GM19240 (cell line): ENCODE measurements at regions not wholly inside any gene's neighbourhood (a gene's known extent, or its start where the extent isn't known, plus 50 kb on each side); places are given as distances from the start of the nearest gene placed in this dataset.
"Not testable (repeated sequence)": the region's sequence is repeated elsewhere in the genome, so short reads cannot be mapped to it uniquely, and the experiment has no call there.

Experiments used
- DNase-seq: peaks from one replicate; pipeline ENCODE4 v3.0.0; 2011; ENCODE audit warnings: low spot score; ENCODE audit not compliant: insufficient read length

DNA sequence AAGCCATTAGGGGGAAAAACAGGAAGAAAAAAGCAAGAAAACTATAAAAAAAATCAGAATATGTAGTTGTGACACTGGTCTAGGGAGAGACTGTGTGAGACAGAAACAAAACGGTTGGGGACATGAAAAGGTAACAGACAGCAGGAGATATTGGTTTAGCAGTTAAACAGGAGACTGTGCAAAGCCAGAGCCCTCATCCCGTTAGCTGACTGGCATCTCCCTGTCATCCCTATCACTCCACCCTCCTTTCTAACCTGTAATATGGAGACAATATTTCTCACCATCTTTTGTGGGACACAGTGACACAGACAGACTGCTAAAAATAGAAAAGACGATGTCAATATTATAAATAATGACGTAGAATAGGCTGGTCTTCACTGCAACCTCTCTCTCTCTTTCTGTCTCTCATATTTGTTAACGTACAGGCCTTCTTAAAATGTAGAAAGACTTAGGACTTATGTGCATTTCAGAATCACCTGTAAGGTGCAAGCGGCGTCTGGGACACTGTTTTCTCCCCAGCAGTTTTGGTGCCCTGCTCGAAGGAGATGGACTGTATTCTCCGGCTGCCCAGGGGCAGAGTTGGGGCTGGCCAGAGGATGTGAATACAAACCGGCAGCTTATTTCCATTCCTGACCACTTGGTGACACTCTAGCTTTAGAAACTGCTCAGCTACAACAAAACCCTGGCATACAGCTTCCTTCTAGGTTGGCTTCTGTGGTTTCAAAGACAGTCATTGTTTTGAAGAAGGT lies 190.6 kb downstream of the MAT2B start:
- DNase-seq = peak; percentile 13

DNA sequence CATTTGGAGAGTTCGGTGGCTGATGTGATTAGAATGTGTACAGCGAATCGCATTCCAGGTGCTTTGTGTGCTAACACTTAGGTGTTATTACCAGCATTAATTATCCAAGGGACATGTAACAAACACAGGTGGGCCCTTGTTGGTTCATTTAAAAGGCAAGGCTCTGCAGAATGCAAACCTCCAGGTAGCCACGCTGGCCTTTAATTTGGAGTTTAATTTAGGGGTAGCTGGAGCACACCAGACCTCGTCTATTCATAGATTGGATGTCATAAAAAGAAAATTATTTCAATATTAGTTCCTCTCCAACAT lies 191.1 kb downstream of the MAT2B start:
- no peak for DNase-seq

GRCh38 chr5:163706053-163706771 lies 200.8 kb downstream of the MAT2B start:
- DNase-seq = no peak

- DNase-seq = no peak
Measured at GRCh38 chr5:163712011-163712410, 206.6 kb downstream of the MAT2B start.

DNA sequence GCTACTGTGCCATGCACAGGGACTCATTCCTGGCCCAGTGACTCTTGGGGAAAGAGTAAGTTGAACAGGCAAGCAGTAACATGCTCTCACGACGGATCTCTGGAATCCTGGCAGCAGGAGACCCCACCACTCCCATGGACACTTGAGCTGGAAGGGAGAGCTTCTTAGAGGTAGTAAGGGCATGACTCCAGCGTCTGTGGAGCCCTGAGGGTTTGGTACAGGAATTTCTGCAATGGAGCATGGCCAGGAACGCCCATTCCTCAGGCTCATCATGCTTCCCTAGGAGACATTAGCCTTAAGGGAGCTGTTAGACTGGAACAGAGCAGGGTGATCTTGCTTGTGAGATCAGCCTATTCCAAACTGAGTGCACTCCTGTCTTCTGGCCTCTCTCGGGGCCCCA lies 212.9 kb downstream of the MAT2B start:
- no peak for DNase-seq

DNA sequence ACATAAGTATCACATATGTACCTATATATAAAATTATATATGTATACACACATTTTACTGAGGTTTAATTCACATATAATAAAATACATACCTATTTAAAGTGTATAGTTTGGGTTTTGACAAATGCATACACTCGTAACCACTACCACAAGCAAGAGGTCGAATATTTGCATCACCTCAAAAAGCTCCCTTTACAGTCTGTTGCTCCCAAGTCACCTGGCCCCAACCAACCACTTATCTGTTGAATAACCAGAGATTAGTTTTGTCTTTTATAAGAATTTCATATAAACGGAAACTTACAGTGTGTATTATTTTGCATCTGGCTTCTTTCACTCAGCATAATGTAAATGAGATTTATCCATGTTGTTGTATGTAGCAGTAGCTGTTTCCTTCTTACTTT lies 218.9 kb downstream of the MAT2B start:
- DNase-seq = no peak

- DNase-seq = no peak
Measured at GRCh38 chr5:163727028-163727427, 221.6 kb downstream of the MAT2B start.

DNA sequence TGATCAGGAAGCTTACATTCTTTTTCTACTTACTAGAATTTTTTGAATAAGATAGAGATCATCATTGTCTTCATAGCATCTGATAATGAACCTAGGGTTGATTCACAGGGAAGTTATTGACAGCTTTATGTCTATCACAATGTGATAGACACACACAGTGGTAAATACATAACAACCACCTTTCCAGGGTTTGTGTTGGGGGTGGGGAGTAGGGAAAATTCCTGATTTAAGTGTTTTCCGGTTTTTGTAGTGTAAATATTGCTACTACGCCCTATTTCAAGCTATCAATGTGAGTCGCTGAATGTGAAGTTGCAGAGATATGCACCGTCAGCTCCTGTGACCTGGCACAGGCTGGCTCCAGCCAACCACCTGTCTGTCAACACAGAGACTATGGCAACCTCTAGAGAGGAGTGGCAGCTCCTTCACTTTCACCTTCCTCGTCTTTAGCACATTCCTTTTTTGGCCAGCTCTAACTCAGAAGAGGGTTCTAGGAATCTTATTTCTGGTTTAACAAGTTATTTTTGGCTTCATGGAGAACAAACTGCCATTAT lies 224.9 kb downstream of the MAT2B start:
- no peak for DNase-seq

- DNase-seq = no peak
Measured at GRCh38 chr5:163731256-163731655, 225.8 kb downstream of the MAT2B start.

DNA sequence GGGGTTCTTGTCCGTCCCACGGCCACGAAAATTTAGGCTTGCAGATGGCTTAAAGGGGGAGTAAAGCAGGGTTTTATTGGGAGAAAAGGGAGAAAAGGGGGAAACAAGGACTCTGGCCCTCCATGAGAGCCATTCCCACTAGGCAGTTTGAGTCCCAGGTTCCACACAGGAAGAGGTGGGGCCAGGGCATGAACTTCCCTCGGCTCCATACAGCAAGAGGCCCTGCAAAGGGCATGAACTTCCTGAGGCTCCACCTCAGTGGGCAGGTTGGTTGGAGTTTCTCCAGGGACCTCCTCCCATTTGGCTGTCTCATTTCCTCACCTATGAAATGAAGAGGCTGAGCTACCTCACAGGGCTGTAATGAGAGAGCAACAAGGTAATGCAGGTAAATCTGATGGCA lies 229.7 kb downstream of the MAT2B start:
- DNase-seq = no peak

DNA sequence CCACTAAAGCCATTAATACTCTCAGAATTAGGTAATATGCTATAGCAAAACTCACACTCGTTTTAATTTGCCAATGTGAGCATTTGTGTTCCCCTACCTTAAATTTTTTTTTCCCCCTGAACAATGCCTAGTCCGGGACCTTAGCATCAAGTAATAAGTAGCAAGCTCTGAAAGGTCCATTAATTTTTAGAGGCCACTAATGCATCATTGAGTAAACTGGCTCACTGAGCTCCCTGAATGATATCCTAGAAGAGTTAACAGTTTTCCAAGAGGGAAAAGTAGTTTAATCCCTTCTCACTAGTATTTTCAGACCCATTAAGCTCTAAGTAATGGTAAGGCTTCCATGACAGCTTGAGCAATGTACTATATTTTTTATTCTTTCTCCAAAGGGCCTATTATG lies 242.2 kb downstream of the MAT2B start:
- DNase-seq = no peak

DNA sequence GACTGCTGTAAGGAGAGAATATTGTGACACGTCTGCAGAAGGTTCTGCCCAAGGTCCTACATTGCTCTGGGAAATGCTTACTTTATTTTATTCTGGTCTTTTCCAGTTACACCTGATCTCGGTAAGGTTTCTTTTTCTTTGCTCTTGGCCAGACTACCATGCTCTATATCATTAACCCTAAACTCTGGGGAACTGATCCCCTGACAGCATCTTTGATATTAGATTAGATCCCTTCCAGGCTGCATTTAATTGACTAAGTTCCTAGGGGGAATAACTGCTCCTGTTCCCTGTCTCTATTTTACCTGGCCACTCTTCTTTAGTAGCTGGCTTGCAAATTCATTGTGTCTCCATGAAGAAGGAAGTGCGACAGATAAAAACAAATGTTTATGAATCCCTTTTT lies 243.5 kb downstream of the MAT2B start:
- DNase-seq = no peak

DNA sequence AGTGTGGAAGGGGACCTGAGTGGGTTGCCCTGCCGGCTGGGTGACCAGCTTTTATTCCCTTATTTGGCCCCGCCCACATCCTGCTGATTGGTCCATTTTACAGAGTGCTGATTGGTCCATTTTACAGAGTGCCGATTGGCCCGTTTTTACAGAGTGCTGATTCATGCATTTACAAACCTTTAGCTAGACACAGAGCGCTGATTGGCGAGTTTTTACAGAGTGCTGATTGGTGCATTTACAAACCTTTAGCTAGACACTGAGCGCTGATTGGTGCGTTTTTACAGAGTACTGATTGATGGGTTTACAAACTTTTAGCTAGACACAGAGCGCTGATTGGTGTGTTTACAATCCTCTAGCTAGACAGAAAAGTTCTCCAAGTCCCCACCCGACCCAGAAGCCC lies 245.0 kb downstream of the MAT2B start:
- DNase-seq = not testable (repeated sequence)

DNA sequence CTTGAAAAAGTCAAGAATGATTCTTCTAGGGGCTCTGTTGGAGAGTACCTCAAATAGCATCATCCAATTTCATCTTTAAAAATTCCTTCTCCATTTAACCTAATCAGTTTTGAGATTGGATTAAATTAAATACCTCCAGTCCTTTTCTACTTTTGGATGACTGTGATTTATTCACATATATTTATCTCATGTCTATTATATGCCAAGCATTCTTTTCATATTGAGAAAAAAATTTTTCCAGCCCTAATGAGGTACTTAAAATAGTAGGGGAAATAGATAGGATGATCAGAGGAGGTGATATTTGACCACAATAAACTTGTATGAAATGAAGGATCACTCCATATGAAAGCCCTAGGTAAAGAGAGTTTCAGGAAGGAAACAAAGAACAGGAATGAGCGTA lies 250.1 kb downstream of the MAT2B start:
- no peak for DNase-seq

DNA sequence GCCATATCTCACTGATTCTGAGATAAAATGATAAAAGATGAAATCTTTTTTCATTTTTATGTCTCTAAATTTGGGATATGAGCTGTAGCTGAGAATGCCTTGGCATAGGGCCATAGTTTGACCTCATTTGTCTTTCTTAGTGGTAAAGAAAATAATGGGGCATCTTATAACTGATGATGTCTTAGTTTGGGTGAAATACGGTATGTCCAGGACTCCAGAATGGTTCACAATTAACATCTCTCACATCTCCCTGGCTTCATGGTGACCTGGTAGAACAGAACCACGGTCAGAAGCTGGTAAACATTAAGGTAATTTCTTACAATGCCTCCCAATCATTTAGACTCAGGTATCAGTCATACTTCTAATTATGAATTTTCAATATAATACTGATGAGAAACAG lies 250.8 kb downstream of the MAT2B start:
- no peak for DNase-seq

DNA sequence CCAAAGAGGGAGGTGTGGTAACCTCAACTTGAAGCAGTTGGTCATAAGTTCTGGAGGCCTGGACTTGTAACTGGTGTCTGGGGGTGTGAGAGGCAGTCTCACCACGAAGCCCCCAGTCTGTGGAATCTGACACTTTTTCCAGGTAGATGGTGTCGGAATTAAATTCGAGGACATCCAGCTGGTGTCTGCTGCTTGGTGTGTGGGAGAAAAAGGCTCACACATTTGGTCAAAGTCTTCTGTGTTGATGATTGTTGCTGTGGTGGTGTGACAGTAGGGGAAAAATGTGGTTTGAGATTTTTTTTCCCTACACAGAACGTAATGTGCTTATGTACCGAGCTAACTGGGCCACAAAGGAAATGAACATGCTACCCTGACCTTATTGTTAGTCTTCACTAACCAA lies 251.9 kb downstream of the MAT2B start:
- DNase-seq = no peak

DNA sequence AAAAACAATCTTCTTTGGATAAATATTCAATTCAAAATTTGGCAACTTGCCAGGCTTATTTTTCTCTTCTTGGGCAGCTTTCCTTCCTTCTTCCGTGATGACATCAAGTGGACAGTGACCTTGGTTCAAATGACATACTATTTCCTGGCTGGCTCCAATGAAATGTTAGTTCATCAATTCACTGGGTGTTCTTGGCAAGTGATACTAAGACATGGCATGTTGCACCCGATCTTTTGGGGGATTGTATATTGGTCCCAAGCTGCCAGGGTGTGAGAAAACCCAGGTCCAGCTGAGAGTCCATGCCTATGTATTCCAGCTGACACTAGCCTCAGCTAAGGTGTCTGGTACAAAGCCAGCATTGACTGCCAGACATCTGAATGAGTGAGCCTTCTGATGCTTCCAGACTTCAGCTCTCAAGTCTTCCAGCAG lies 252.9 kb downstream of the MAT2B start:
- DNase-seq = no peak

DNA sequence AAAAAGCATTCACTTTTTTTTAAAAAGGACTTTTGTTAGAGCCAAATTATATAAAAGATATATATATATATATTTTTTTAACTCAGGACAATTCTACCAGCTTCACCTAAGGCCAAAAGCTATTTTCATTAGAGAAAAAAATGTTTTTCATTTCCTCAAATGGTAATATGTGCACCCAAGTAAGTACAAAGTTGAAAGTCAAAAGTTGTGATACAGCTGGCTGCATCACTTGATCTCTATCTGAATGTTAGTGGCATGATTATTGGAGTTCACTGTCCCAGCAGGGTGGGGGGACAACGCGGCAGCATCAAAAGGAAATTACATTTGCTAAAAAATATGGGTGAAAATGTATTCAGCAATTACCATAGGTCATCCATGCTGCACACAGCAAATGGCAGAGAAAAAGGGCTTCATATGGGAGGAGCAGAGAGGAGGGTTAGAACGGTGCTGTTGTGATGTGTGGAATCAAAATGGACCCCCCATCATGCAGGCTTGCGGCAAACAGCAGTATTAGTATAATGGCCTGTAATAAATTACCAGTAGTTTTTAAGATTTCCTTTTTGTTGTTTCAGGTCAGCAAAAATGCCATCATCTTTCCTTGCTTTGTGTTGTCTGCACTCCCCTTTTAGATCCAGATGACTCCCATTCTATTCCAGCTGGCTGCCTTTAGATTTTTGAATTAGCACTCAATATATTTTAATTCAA lies 253.7 kb downstream of the MAT2B start:
- DNase-seq = no peak

GRCh38 chr5:163760498-163760897 lies 255.1 kb downstream of the MAT2B start:
- DNase-seq = no peak

- DNase-seq = no peak
Measured at GRCh38 chr5:163766936-163767670, 261.7 kb downstream of the MAT2B start.

GRCh38 chr5:163770625-163771024 lies 265.2 kb downstream of the MAT2B start:
- DNase-seq = no peak

- DNase-seq = no peak
Measured at GRCh38 chr5:163772241-163772640, 266.8 kb downstream of the MAT2B start.
